PC-9 (cell line): ENCODE measurements at regions not wholly inside any gene's neighbourhood (a gene's known extent, or its start where the extent isn't known, plus 50 kb on each side); places are given as distances from the start of the nearest gene placed in this dataset.

Source experiments
- EZH2 ChIP-seq: fragments of 200-600 bp; sonication (generic); IDR thresholded peaks from 2 replicates; pipeline ENCODE4 v1.8.0; 2017; ENCODE audit warnings: antibody characterized with exemption, low read depth
- TF ChIP-seq, protein P1 (sequence below): fragments of 200-600 bp; sonication (generic); conservative IDR thresholded peaks from 2 replicates; pipeline ENCODE4 v1.6.1; 2017; ENCODE audit warnings: mixed run types, antibody characterized with exemption, mild to moderate bottlenecking, moderate library complexity

GRCh38 chr3:96236522-96236921 lies 577.9 kb upstream of the EPHA6 start:
- TF ChIP-seq, protein P1, sequence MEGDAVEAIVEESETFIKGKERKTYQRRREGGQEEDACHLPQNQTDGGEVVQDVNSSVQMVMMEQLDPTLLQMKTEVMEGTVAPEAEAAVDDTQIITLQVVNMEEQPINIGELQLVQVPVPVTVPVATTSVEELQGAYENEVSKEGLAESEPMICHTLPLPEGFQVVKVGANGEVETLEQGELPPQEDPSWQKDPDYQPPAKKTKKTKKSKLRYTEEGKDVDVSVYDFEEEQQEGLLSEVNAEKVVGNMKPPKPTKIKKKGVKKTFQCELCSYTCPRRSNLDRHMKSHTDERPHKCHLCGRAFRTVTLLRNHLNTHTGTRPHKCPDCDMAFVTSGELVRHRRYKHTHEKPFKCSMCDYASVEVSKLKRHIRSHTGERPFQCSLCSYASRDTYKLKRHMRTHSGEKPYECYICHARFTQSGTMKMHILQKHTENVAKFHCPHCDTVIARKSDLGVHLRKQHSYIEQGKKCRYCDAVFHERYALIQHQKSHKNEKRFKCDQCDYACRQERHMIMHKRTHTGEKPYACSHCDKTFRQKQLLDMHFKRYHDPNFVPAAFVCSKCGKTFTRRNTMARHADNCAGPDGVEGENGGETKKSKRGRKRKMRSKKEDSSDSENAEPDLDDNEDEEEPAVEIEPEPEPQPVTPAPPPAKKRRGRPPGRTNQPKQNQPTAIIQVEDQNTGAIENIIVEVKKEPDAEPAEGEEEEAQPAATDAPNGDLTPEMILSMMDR, result no peak
- no peak for TF ChIP-seq EZH2
